OCI-LY1 (cell line): ENCODE measurements at regions not wholly inside any gene's neighbourhood (a gene's known extent, or its start where the extent isn't known, plus 50 kb on each side); places are given as distances from the start of the nearest gene placed in this dataset.

ENCODE experiments used
- CTCF ChIP-seq: fragments of 200-600 bp; sonication (generic), shearing (Covaris generic); IDR thresholded peaks from 2 replicates; pipeline ENCODE4 v1.5.1; 2017; ENCODE audit warnings: mild to moderate bottlenecking, antibody characterized with exemption, low read length, moderate library complexity, mixed read lengths
- EZH2 ChIP-seq: fragments of 200-600 bp; sonication (generic), shearing (Covaris generic); IDR thresholded peaks from 2 replicates; pipeline ENCODE4 v1.8.0; 2017; ENCODE audit warnings: borderline replicate concordance, mixed run types, mild to moderate bottlenecking, antibody characterized with exemption, low read length, moderate library complexity, mixed read lengths

DNA sequence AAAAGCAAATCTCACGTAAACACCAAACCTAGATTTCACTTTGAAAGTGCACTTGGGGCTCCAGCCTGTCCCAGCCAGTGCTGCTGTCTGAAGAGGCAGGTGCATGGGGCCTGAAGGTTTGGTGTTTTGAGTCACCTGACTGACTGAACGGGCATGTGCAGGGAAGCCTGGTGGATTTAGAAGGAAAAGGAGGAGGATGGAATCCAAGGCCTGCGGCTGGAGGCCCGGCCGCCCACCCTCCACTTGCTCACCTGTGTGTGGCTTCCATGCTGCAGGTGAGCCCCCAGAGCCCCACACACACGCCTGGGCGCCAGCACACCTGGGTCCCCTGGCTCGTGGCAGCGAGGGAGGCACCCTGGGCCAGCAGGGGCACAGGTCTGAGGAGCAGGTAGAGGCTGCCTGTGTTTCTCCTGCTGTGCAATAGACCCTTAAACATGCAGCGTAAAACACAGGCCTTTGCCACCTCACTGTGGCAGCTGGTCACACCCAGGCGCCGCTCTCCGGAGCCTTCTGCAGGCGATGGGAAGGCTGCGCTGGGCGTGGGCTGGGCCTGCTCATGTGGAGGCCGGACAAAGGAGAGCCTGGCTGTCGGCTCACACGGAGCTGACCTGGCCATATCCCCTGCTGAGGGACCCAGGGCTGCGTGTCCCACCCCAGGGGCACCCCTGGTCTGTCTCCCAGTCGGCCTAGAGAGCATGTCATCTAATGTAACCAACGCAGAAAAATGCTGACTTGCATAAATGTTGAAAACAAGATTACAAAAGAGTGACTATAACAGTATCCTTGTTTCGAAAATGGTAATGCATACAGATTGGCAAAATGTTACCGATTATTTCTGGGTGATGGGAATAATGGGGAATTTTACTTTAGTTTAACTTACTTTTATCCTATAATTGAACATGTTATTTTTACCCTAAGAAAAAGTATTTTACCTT is 71.3 kb downstream of the TMEM18 start:
- no peak for TF ChIP-seq CTCF
- no peak for TF ChIP-seq EZH2
